ENCODE measurements at regions not wholly inside any gene's neighbourhood (a gene's known extent, or its start where the extent isn't known, plus 50 kb on each side); places are given as distances from the start of the nearest gene placed in this dataset.

- no peak for TF ChIP-seq CTCF (conservative IDR thresholded peaks at IDR 0.05; ENCODE audit: low read depth, low read length)
- TF ChIP-seq EZH2 (IDR thresholded peaks at IDR 0.05; ENCODE audit: borderline replicate concordance, low read depth, low read length, poor library complexity, severe bottlenecking): no peak
These were observed 212.2 kb downstream of the CHRM2 start for GRCh38 chr7:137080516-137081203.

All from A673 (cell line).